Keratinocyte (primary cell): ENCODE measurements at regions not wholly inside any gene's neighbourhood (a gene's known extent, or its start where the extent isn't known, plus 50 kb on each side); places are given as distances from the start of the nearest gene placed in this dataset.

Experiments used
- DNase-seq: peaks from one replicate; pipeline ENCODE4 v3.0.0-alpha.2; 2011; ENCODE audit warnings: low read depth, missing footprints, low spot score
- FAIRE-seq: peaks from 2 replicates; lab custom pipeline; 2011; peaks lifted over from hg19 to GRCh38; lab: Jason Lieb, UNC
- H2AFZ ChIP-seq: 2 replicates; pipeline ENCODE4 v1.6.0; 2012; ENCODE audit warnings: low read length, control low read depth, inconsistent platforms; ENCODE audit not compliant: control insufficient read depth
- H3K27ac ChIP-seq: 2 replicates; pipeline ENCODE4 v1.5.1; 2011; ENCODE audit warnings: low read length; ENCODE audit not compliant: control insufficient read depth, insufficient read depth
- H3K27me3 ChIP-seq: 3 replicates; pipeline ENCODE4 v1.6.0; 2011; ENCODE audit warnings: low read length; ENCODE audit not compliant: control insufficient read depth, insufficient read depth; ENCODE audit errors: extremely low read depth
- H3K36me3 ChIP-seq, 2 experiments: 2 replicates in 1 of 2; 3 replicates in 1 of 2; pipeline ENCODE4 v1.5.1; 2011; ENCODE audit warnings: low read length in 2 of 2, mild to moderate bottlenecking in 1 of 2; ENCODE audit not compliant: control insufficient read depth in 2 of 2, insufficient read depth in 2 of 2; ENCODE audit errors: extremely low read depth in 1 of 2
- H3K4me1 ChIP-seq: 3 replicates; pipeline ENCODE4 v1.5.1; 2011; ENCODE audit warnings: low read length; ENCODE audit not compliant: control insufficient read depth, insufficient read depth; ENCODE audit errors: extremely low read depth
- H3K4me2 ChIP-seq: 3 replicates; pipeline ENCODE4 v1.6.0; 2011; ENCODE audit warnings: low read depth, low read length; ENCODE audit not compliant: control insufficient read depth, insufficient read depth; ENCODE audit errors: extremely low read depth
- H3K4me3 ChIP-seq, 3 experiments: fragments of 200-600 bp in 1 of 3; sonication (generic) in 1 of 3; 2 replicates in 2 of 3; 3 replicates in 1 of 3; pipeline ENCODE4 v1.5.1; 2011 to 2016; ENCODE audit warnings: low read length in 3 of 3, mild to moderate bottlenecking in 3 of 3, control low read depth in 2 of 3, inconsistent platforms in 1 of 3, low read depth in 1 of 3, mixed read lengths in 1 of 3, mixed run types in 1 of 3, moderate library complexity in 1 of 3; ENCODE audit not compliant: control insufficient read depth in 2 of 3, insufficient read depth in 2 of 3; ENCODE audit errors: extremely low read depth in 1 of 3
- H3K79me2 ChIP-seq: 2 replicates; pipeline ENCODE4 v1.6.0; 2012; ENCODE audit warnings: low read length; ENCODE audit not compliant: control insufficient read depth, insufficient read depth
- H3K9ac ChIP-seq: 3 replicates; pipeline ENCODE4 v1.6.0; 2011; ENCODE audit warnings: low read length; ENCODE audit not compliant: control insufficient read depth, insufficient read depth; ENCODE audit errors: extremely low read depth
- H3K9me1 ChIP-seq: 3 replicates; pipeline ENCODE4 v1.6.0; 2011; ENCODE audit warnings: low read length; ENCODE audit not compliant: control insufficient read depth, insufficient read depth; ENCODE audit errors: extremely low read depth
- H3K9me3 ChIP-seq: 2 replicates; pipeline ENCODE4 v1.5.1; 2012; ENCODE audit warnings: low read depth, low read length; ENCODE audit not compliant: control insufficient read depth
- H4K20me1 ChIP-seq: 3 replicates; pipeline ENCODE4 v1.6.0; 2011; ENCODE audit warnings: low read length; ENCODE audit not compliant: control insufficient read depth, insufficient read depth; ENCODE audit errors: extremely low read depth
- EZH2 ChIP-seq: IDR thresholded peaks from one replicate; pipeline ENCODE4 v1.6.1; 2012; ENCODE audit warnings: inconsistent platforms, mild to moderate bottlenecking, low read length, moderate library complexity
- dilution Hi-C: fragments of 300-500 bp; cut with MboI; formaldehyde crosslinking; loops from one replicate; pipeline ENCODE4 v1.7.0; 2020; ENCODE audit warnings: low sequenced_read_pairs; ENCODE audit not compliant: extremely low pct_ligation_motif_present
- TF ChIP-seq, protein P1 (sequence below), 3 experiments: IDR thresholded peaks in 1 of 3; conservative IDR thresholded peaks in 1 of 3; optimal IDR thresholded peaks in 1 of 3; 2 replicates in 2 of 3; 3 replicates in 1 of 3; pipeline versions ENCODE3 to v1.5.1; 2011; ENCODE audit warnings: low read length in 3 of 3, mild to moderate bottlenecking in 3 of 3, moderate library complexity in 2 of 3, control low read depth in 1 of 3, inconsistent platforms in 1 of 3; ENCODE audit not compliant: insufficient read depth in 2 of 3; ENCODE audit errors: extremely low read depth in 1 of 3

DNA sequence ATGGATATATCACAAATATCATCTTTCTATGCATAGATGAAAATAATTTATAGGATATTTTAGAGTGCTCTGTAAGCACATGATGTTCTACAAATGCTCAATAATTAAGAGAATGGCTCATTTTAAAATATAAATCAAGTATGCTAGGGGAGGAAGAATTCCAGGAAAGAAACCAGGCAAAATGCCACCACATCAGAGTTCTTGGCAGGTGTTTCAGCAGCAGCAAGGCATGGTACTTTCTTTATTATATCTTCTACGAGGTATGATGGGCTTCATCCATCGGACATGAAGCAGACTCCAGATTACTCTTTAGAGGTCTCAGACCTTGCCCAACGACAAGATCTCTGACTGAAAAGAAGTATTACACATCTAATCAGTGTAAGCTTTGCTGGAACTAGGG lies 316.3 kb upstream of the ARRDC3 start:
- H3K79me2 ChIP-seq = no peaks in the 10 kb centered on the region
- dilution Hi-C loops = no loop called here
- TF ChIP-seq, protein P1, sequence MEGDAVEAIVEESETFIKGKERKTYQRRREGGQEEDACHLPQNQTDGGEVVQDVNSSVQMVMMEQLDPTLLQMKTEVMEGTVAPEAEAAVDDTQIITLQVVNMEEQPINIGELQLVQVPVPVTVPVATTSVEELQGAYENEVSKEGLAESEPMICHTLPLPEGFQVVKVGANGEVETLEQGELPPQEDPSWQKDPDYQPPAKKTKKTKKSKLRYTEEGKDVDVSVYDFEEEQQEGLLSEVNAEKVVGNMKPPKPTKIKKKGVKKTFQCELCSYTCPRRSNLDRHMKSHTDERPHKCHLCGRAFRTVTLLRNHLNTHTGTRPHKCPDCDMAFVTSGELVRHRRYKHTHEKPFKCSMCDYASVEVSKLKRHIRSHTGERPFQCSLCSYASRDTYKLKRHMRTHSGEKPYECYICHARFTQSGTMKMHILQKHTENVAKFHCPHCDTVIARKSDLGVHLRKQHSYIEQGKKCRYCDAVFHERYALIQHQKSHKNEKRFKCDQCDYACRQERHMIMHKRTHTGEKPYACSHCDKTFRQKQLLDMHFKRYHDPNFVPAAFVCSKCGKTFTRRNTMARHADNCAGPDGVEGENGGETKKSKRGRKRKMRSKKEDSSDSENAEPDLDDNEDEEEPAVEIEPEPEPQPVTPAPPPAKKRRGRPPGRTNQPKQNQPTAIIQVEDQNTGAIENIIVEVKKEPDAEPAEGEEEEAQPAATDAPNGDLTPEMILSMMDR (optimal IDR thresholded peaks at IDR 0.05 in 1 of 3, IDR thresholded peaks at IDR 0.05 in 1 of 3, conservative IDR thresholded peaks at IDR 0.05 in 1 of 3; ENCODE audit: extremely low read depth in 1 of 3, insufficient read depth in 2 of 3, low read length in 3 of 3) = no peak
- no peak for TF ChIP-seq EZH2
- H3K36me3 ChIP-seq = no peaks in the 10 kb centered on the region
- FAIRE-seq = no peak
- H3K4me3 ChIP-seq = no peak overlapping the region
- H3K9ac ChIP-seq = no peak overlapping the region
- no peaks in the 10 kb centered on the region for H4K20me1 ChIP-seq
- no peaks in the 10 kb centered on the region for H3K4me1 ChIP-seq
- no peak for DNase-seq
- H3K27me3 ChIP-seq = no peaks in the 10 kb centered on the region
- H3K4me2 ChIP-seq = no peak overlapping the region
- no peak overlapping the region for H2AFZ ChIP-seq
- H3K27ac ChIP-seq = no peak overlapping the region
- no peaks in the 10 kb centered on the region for H3K9me3 ChIP-seq
- H3K9me1 ChIP-seq = no peaks in the 10 kb centered on the region

GRCh38 chr5:91691592-91691991 lies 308.5 kb upstream of the ARRDC3 start:
- Histone ChIP-seq H3K36me3 (no peaks in the 10 kb centered on the region), H2AFZ (no peak overlapping the region), H3K27ac (no peak overlapping the region), H3K4me3 (no peak overlapping the region), H3K27me3 (no peaks in the 10 kb centered on the region), H3K79me2 (no peaks in the 10 kb centered on the region), H3K4me1 (no peaks in the 10 kb centered on the region), H3K9me3 (no peaks in the 10 kb centered on the region), H3K4me2 (no peak overlapping the region), H3K9me1 (no peaks in the 10 kb centered on the region), H4K20me1 (no peaks in the 10 kb centered on the region), H3K9ac (no peak overlapping the region)
- FAIRE-seq (no peak), DNase-seq (no peak)
- dilution Hi-C loops = no loop called here
- TF ChIP-seq EZH2 = no peak
- TF ChIP-seq, protein P1 (optimal IDR thresholded peaks at IDR 0.05 in 1 of 3, IDR thresholded peaks at IDR 0.05 in 1 of 3, conservative IDR thresholded peaks at IDR 0.05 in 1 of 3; ENCODE audit: extremely low read depth in 1 of 3, insufficient read depth in 2 of 3, low read length in 3 of 3) = no peak
